ENCODE measurements at regions not wholly inside any gene's neighbourhood (a gene's known extent, or its start where the extent isn't known, plus 50 kb on each side); places are given as distances from the start of the nearest gene placed in this dataset.

- DNase-seq = no peak
Measured at GRCh38 chr1:99579691-99580172, 66.2 kb upstream of the PALMD start.

- no peak for DNase-seq
Measured at GRCh38 chr1:99580451-99580850, 65.5 kb upstream of the PALMD start.

- no peak for DNase-seq
Measured at GRCh38 chr1:99587008-99587407, 58.9 kb upstream of the PALMD start.

- no peak for DNase-seq
Measured at GRCh38 chr1:99589186-99589636, 56.7 kb upstream of the PALMD start.

- no peak for DNase-seq
Measured at GRCh38 chr1:99590578-99591209, 55.2 kb upstream of the PALMD start.

GRCh38 chr1:99591886-99592285 lies 54.0 kb upstream of the PALMD start:
- no peak for DNase-seq

GRCh38 chr1:99594205-99594604 lies 51.7 kb upstream of the PALMD start:
- no peak for DNase-seq

GRCh38 chr1:99595041-99595440 lies 50.9 kb upstream of the PALMD start:
- no peak for DNase-seq

GRCh38 chr1:99595441-99595840 lies 50.5 kb upstream of the PALMD start:
- DNase-seq = no peak

Data from cerebellar nuclear complex (tissue), 1 donor.